WTC11 (cell line): ENCODE measurements at regions not wholly inside any gene's neighbourhood (a gene's known extent, or its start where the extent isn't known, plus 50 kb on each side); places are given as distances from the start of the nearest gene placed in this dataset.

Experiments
- ATAC-seq: fragments of 200-7000 bp; cut with Tn5 transposase; 2 replicates; pipeline ENCODE4 v1.10.0; 2021; ENCODE audit warnings: mild to moderate bottlenecking, moderate library complexity
- CTCF ChIA-PET: fragments of 300-600 bp; sonication (Branson Sonifier 250); formaldehyde crosslinking; loops from one replicate; lab custom pipeline; 2021; ENCODE audit warnings: antibody characterized with exemption; lab: Charles Lee
- POLR2A ChIA-PET: fragments of 350-600 bp; sonication (Branson Sonifier 250); formaldehyde crosslinking; loops from one replicate; lab custom pipeline; 2021; ENCODE audit warnings: antibody characterized with exemption; lab: Charles Lee
- DNase-seq: peaks from one replicate; pipeline ENCODE4 v3.0.0; 2021; ENCODE audit warnings: low spot score
- H3K27ac Mint-ChIP-seq: 2 replicates; pipeline ENCODE4 v1.8.0; 2021; ENCODE audit warnings: mixed read lengths
- H3K27me3 Mint-ChIP-seq: 2 replicates; pipeline ENCODE4 v1.8.0; 2021; ENCODE audit warnings: low read depth, mild to moderate bottlenecking, moderate library complexity, mixed read lengths
- H3K36me3 Mint-ChIP-seq: 2 replicates; pipeline ENCODE4 v1.8.0; 2021; ENCODE audit warnings: mixed read lengths
- H3K4me1 Mint-ChIP-seq: 2 replicates; pipeline ENCODE4 v1.8.0; 2022; ENCODE audit warnings: mixed read lengths
- H3K4me3 Mint-ChIP-seq: 2 replicates; pipeline ENCODE4 v1.8.0; 2021; ENCODE audit warnings: mild to moderate bottlenecking, moderate library complexity, mixed read lengths
- H3K9me3 Mint-ChIP-seq: 2 replicates; pipeline ENCODE4 v1.8.0; 2021; ENCODE audit warnings: mixed read lengths
- E2F5 ChIP-seq: sonication (generic); formaldehyde crosslinking; IDR thresholded peaks from 2 replicates; pipeline ENCODE4 v1.8.1; 2022; ENCODE audit warnings: mild to moderate bottlenecking, moderate library complexity, missing genetic modification reagents
- MXD4 ChIP-seq: fragments of 250-450 bp; sonication (Bioruptor Pico); IDR thresholded peaks from 2 replicates; pipeline ENCODE4 v1.8.0; 2021; ENCODE audit warnings: mild to moderate bottlenecking, moderate library complexity, borderline replicate concordance
- PRRX2 ChIP-seq: fragments of 250-450 bp; sonication (Bioruptor Pico); IDR thresholded peaks from 2 replicates; pipeline ENCODE4 v1.8.0; 2021; ENCODE audit warnings: mild to moderate bottlenecking
- RELA ChIP-seq: sonication (generic); formaldehyde crosslinking; IDR thresholded peaks from 2 replicates; pipeline ENCODE4 v1.8.1; 2022; ENCODE audit warnings: missing genetic modification reagents, mild to moderate bottlenecking, borderline replicate concordance
- ZBTB21 ChIP-seq: sonication (generic); formaldehyde crosslinking; IDR thresholded peaks from 2 replicates; pipeline ENCODE4 v1.8.1; 2023; ENCODE audit warnings: mild to moderate bottlenecking, missing genetic modification reagents, borderline replicate concordance
- ZMAT4 ChIP-seq: fragments of 250-450 bp; sonication (Bioruptor Pico); IDR thresholded peaks from 2 replicates; pipeline ENCODE4 v1.9.0; 2021; ENCODE audit warnings: mild to moderate bottlenecking
- ZNF219 ChIP-seq: sonication (generic); formaldehyde crosslinking; IDR thresholded peaks from 2 replicates; pipeline ENCODE4 v1.8.0; 2023; ENCODE audit warnings: missing genetic modification reagents, mild to moderate bottlenecking, borderline replicate concordance
- ZNF671 ChIP-seq: fragments of 250-450 bp; sonication (Bioruptor Pico); IDR thresholded peaks from 2 replicates; pipeline ENCODE4 v1.8.0; 2021; ENCODE audit warnings: mild to moderate bottlenecking
- TF ChIP-seq, protein P1 (sequence below): sonication (generic); formaldehyde crosslinking; IDR thresholded peaks from 2 replicates; pipeline ENCODE4 v1.8.1; 2023; ENCODE audit warnings: mild to moderate bottlenecking, missing genetic modification reagents, moderate library complexity
- TF ChIP-seq, protein P2 (sequence below): fragments of 200-600 bp; IDR thresholded peaks from 2 replicates; pipeline ENCODE4 v1.8.0; 2022; ENCODE audit warnings: antibody characterized with exemption
- TF ChIP-seq, protein P3 (sequence below): fragments of 250-450 bp; sonication (Bioruptor Pico); IDR thresholded peaks from 2 replicates; pipeline ENCODE4 v1.9.0; 2021; ENCODE audit warnings: mild to moderate bottlenecking
- TF ChIP-seq, protein P4 (sequence below): sonication (generic); formaldehyde crosslinking; IDR thresholded peaks from 2 replicates; pipeline ENCODE4 v1.8.0; 2023; ENCODE audit warnings: missing genetic modification reagents, mild to moderate bottlenecking, borderline replicate concordance

DNA sequence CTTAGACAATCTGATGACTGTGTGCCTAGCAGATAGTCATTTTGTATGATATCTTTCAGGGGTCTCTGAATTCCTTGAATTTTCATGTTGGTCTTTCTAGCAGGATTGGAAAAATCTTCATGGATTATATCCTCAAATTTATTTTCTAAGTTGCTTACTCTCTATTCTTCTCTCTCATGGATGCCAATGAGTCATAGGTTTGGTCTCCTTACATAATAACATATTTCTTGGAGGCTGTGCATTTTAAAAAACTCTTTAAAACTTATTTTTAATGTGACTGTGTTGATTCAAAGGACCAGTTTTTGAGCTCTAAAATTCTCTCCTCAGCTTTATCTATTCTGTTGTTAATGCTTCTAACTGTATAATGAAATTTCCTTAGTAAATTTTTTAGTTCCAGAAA lies 198.7 kb downstream of the AASDHPPT start:
- TF ChIP-seq ZNF671 (CRISPR knock-in tag): no peak
- TF ChIP-seq ZNF219 (CRISPR knock-in tag): no peak
- TF ChIP-seq ZMAT4 (CRISPR knock-in tag): no peak

GRCh38 chr11:106276859-106277436 lies 199.5 kb downstream of the AASDHPPT start:
- no peak overlapping the region for H3K27ac Mint-ChIP-seq
- ChIA-PET POLR2A (interaction anchor here (0.6 to 0.7 kb wide), 2 partner anchors 147 to 273 kb away, joined by 3 to 10 read pairs; no protein-coding TSS in a partner anchor), CTCF (interaction anchor here (0.8 to 1.2 kb wide), 3 partner anchors 12 to 309 kb away, joined by 3 to 4 read pairs (median 3); no protein-coding TSS in a partner anchor)
- no peak for DNase-seq
- H3K36me3 Mint-ChIP-seq: no peaks in the 10 kb centered on the region
- peaks cover 22% of the 10 kb centered on the region for H3K4me1 Mint-ChIP-seq
- H3K9me3 Mint-ChIP-seq: peaks cover 10% of the 10 kb centered on the region
- TF ChIP-seq, protein P1, sequence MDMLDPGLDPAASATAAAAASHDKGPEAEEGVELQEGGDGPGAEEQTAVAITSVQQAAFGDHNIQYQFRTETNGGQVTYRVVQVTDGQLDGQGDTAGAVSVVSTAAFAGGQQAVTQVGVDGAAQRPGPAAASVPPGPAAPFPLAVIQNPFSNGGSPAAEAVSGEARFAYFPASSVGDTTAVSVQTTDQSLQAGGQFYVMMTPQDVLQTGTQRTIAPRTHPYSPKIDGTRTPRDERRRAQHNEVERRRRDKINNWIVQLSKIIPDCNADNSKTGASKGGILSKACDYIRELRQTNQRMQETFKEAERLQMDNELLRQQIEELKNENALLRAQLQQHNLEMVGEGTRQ (CRISPR knock-in tag): no peak
- TF ChIP-seq MXD4 (CRISPR knock-in tag): no peak
- TF ChIP-seq, protein P2, sequence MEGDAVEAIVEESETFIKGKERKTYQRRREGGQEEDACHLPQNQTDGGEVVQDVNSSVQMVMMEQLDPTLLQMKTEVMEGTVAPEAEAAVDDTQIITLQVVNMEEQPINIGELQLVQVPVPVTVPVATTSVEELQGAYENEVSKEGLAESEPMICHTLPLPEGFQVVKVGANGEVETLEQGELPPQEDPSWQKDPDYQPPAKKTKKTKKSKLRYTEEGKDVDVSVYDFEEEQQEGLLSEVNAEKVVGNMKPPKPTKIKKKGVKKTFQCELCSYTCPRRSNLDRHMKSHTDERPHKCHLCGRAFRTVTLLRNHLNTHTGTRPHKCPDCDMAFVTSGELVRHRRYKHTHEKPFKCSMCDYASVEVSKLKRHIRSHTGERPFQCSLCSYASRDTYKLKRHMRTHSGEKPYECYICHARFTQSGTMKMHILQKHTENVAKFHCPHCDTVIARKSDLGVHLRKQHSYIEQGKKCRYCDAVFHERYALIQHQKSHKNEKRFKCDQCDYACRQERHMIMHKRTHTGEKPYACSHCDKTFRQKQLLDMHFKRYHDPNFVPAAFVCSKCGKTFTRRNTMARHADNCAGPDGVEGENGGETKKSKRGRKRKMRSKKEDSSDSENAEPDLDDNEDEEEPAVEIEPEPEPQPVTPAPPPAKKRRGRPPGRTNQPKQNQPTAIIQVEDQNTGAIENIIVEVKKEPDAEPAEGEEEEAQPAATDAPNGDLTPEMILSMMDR: 0 out of 2 replicates have a peak, but pooled peaks have one; percentile 18
- H3K4me3 Mint-ChIP-seq: no peak overlapping the region
- H3K27me3 Mint-ChIP-seq: no peaks in the 10 kb centered on the region
- peak; percentile 96 for ATAC-seq

More for the DNA sequence above, 198.7 kb downstream of the AASDHPPT start:
- H3K27ac Mint-ChIP-seq: no peak overlapping the region
- ChIA-PET CTCF (interaction anchor here (0.7 to 1.2 kb wide), 4 partner anchors 13 to 310 kb away, joined by 3 read pairs; no protein-coding TSS in a partner anchor), POLR2A (interaction anchor here (0.6 to 0.7 kb wide), 2 partner anchors 148 to 273 kb away, joined by 3 to 10 read pairs; no protein-coding TSS in a partner anchor)
- H3K4me1 Mint-ChIP-seq: peaks cover 22% of the 10 kb centered on the region
- no peak overlapping the region for H3K4me3 Mint-ChIP-seq
- no peak for ATAC-seq
- no peaks in the 10 kb centered on the region for H3K36me3 Mint-ChIP-seq
- H3K27me3 Mint-ChIP-seq: no peaks in the 10 kb centered on the region
- peaks cover 10% of the 10 kb centered on the region for H3K9me3 Mint-ChIP-seq
- no peak for DNase-seq

DNA sequence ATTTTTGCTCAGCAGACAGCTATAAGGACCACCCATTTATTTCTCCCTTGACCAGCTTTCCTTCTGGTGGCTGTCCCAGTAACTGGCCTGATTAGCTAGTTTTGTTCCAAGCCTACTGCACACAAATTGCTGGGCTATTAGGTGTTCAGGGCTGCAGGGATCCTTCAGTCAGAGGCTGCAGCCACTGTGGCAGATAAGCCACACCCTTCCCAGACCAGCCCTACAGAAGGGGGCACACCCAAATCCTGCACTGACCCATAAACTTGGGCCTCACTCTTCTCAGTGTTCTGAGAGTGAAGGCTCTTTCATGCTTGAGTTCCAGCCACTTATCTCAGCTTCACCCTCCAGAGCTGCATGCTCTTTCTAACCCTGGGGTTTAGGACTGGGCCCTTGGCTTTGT lies 200.0 kb downstream of the AASDHPPT start:
- ATAC-seq: no peak; the same call in 1 of the 2 replicates
- no peaks in the 10 kb centered on the region for H3K27me3 Mint-ChIP-seq

More for the DNA sequence above, 200.0 kb downstream of the AASDHPPT start:
- Mint-ChIP-seq H3K4me3 (no peak overlapping the region), H3K36me3 (no peaks in the 10 kb centered on the region), H3K27ac (no peak overlapping the region), H3K4me1 (peaks cover 23% of the 10 kb centered on the region), H3K9me3 (peaks cover 7% of the 10 kb centered on the region)
- TF ChIP-seq E2F5 (CRISPR knock-in tag) (no peak), ZNF671 (CRISPR knock-in tag) (no peak), RELA (CRISPR knock-in tag) (no peak), ZBTB21 (CRISPR knock-in tag) (no peak), PRRX2 (CRISPR knock-in tag) (no peak)
- TF ChIP-seq, protein P3, sequence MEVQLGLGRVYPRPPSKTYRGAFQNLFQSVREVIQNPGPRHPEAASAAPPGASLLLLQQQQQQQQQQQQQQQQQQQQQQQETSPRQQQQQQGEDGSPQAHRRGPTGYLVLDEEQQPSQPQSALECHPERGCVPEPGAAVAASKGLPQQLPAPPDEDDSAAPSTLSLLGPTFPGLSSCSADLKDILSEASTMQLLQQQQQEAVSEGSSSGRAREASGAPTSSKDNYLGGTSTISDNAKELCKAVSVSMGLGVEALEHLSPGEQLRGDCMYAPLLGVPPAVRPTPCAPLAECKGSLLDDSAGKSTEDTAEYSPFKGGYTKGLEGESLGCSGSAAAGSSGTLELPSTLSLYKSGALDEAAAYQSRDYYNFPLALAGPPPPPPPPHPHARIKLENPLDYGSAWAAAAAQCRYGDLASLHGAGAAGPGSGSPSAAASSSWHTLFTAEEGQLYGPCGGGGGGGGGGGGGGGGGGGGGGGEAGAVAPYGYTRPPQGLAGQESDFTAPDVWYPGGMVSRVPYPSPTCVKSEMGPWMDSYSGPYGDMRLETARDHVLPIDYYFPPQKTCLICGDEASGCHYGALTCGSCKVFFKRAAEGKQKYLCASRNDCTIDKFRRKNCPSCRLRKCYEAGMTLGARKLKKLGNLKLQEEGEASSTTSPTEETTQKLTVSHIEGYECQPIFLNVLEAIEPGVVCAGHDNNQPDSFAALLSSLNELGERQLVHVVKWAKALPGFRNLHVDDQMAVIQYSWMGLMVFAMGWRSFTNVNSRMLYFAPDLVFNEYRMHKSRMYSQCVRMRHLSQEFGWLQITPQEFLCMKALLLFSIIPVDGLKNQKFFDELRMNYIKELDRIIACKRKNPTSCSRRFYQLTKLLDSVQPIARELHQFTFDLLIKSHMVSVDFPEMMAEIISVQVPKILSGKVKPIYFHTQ (CRISPR knock-in tag): no peak
- TF ChIP-seq, protein P4, sequence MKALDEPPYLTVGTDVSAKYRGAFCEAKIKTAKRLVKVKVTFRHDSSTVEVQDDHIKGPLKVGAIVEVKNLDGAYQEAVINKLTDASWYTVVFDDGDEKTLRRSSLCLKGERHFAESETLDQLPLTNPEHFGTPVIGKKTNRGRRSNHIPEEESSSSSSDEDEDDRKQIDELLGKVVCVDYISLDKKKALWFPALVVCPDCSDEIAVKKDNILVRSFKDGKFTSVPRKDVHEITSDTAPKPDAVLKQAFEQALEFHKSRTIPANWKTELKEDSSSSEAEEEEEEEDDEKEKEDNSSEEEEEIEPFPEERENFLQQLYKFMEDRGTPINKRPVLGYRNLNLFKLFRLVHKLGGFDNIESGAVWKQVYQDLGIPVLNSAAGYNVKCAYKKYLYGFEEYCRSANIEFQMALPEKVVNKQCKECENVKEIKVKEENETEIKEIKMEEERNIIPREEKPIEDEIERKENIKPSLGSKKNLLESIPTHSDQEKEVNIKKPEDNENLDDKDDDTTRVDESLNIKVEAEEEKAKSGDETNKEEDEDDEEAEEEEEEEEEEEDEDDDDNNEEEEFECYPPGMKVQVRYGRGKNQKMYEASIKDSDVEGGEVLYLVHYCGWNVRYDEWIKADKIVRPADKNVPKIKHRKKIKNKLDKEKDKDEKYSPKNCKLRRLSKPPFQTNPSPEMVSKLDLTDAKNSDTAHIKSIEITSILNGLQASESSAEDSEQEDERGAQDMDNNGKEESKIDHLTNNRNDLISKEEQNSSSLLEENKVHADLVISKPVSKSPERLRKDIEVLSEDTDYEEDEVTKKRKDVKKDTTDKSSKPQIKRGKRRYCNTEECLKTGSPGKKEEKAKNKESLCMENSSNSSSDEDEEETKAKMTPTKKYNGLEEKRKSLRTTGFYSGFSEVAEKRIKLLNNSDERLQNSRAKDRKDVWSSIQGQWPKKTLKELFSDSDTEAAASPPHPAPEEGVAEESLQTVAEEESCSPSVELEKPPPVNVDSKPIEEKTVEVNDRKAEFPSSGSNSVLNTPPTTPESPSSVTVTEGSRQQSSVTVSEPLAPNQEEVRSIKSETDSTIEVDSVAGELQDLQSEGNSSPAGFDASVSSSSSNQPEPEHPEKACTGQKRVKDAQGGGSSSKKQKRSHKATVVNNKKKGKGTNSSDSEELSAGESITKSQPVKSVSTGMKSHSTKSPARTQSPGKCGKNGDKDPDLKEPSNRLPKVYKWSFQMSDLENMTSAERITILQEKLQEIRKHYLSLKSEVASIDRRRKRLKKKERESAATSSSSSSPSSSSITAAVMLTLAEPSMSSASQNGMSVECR (CRISPR knock-in tag): no peak
- ChIA-PET CTCF (interaction anchor here (0.8 to 1.0 kb wide), 2 partner anchors 10 to 308 kb away, joined by 3 to 4 read pairs; no protein-coding TSS in a partner anchor), POLR2A (no interaction called here)
- no peak for DNase-seq
